ENCODE measurements at regions not wholly inside any gene's neighbourhood (a gene's known extent, or its start where the extent isn't known, plus 50 kb on each side); places are given as distances from the start of the nearest gene placed in this dataset.

DNA sequence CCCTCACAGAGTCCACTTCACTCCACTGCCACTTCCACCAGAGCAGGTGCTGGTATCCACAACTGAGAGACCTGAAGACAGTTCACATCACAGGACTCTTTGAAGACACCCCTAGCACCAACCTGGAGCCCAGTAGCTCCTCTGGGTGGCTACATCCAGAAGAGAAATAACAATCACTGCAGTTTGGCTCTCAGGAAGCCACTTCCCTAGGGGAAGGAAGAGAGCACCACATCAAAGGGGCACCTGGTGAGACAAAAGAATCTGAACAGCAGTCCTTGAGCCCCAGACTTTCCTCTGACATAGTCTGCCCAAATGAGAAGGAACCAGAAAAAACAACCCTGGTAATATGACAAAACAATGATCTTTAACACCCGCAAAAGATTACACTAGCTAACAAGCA lies 113.2 kb downstream of the TENT5C start:
- TF ChIP-seq, protein P1, sequence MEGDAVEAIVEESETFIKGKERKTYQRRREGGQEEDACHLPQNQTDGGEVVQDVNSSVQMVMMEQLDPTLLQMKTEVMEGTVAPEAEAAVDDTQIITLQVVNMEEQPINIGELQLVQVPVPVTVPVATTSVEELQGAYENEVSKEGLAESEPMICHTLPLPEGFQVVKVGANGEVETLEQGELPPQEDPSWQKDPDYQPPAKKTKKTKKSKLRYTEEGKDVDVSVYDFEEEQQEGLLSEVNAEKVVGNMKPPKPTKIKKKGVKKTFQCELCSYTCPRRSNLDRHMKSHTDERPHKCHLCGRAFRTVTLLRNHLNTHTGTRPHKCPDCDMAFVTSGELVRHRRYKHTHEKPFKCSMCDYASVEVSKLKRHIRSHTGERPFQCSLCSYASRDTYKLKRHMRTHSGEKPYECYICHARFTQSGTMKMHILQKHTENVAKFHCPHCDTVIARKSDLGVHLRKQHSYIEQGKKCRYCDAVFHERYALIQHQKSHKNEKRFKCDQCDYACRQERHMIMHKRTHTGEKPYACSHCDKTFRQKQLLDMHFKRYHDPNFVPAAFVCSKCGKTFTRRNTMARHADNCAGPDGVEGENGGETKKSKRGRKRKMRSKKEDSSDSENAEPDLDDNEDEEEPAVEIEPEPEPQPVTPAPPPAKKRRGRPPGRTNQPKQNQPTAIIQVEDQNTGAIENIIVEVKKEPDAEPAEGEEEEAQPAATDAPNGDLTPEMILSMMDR (IDR thresholded peaks at IDR 0.05; ENCODE audit: low read length), result no peak
- no peak for TF ChIP-seq EZH2phosphoT487 (IDR thresholded peaks at IDR 0.05; ENCODE audit: low read length)

Measured in MM.1S (cell line).